ENCODE measurements at regions not wholly inside any gene's neighbourhood (a gene's known extent, or its start where the extent isn't known, plus 50 kb on each side); places are given as distances from the start of the nearest gene placed in this dataset.

DNA sequence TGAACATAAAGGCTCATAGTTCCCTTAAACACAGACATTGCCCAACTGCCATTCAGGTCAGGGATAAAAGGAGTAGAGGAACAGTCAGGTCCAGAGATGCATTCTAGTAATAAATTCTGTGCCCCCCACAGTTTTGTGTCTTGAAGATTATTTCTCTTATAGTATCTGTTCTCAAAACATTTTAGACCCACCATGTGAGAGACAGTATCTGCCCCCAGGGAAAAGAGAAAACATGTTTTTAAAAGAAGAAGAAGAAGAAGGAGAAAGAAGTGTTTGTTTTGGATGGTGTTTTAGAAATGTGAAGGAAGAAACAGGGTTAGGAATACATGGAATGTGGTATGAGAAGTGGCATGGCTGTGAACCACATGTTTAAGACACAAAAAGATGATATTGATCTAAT, 629.6 kb upstream of the EPHA7 start:
- Histone ChIP-seq H3K4me2 (ENCODE audit: low read length) (no peak overlapping the region), H3K9me2 (ENCODE audit: insufficient read depth) (no peaks in the 10 kb centered on the region), H3K79me2 (ENCODE audit: insufficient read depth, low read length) (no peaks in the 10 kb centered on the region), H3K27ac (ENCODE audit: low read depth, low read length) (no peak overlapping the region), H2AFZ (ENCODE audit: low read depth, low read length, poor library complexity, severe bottlenecking) (no peak overlapping the region), H4K20me1 (ENCODE audit: insufficient read depth) (no peaks in the 10 kb centered on the region), H3K36me3 (ENCODE audit: control insufficient read depth in 1 of 2, insufficient read depth in 2 of 2, low read length in 2 of 2) (no peaks in the 10 kb centered on the region), H3K9me3 (ENCODE audit: control insufficient read depth in 1 of 2, insufficient read depth in 1 of 2, low read depth in 1 of 2, low read length in 2 of 2) (no peaks in the 10 kb centered on the region; a peak in 1 of 4 replicates), H3K4me3 (replicated peaks in 1 of 2; ENCODE audit: low read depth in 1 of 2, low read length in 2 of 2) (no peak overlapping the region), H3K9ac (ENCODE audit: low read length) (no peak overlapping the region), H3K27me3 (ENCODE audit: insufficient read depth, low read length) (no peaks in the 10 kb centered on the region), H3K4me1 (ENCODE audit: control insufficient read depth in 1 of 2, insufficient read depth in 2 of 2, low read length in 2 of 2) (no peaks in the 10 kb centered on the region)
- POLR2A ChIA-PET = no interaction called here
- TF ChIP-seq SP1 (IDR thresholded peaks at IDR 0.05; ENCODE audit: low read depth) (no peak), ZNF274 (IDR thresholded peaks at IDR 0.05; ENCODE audit: low read depth, low read length) (no peak), ELF1 (IDR thresholded peaks at IDR 0.05; ENCODE audit: borderline replicate concordance, low read depth) (no peak), SIN3A (IDR thresholded peaks at IDR 0.05; ENCODE audit: low read depth) (no peak), POLR2AphosphoS5 (IDR thresholded peaks at IDR 0.05; ENCODE audit: low read depth, low read length) (no peak), RAD21 (IDR thresholded peaks at IDR 0.05; ENCODE audit: low read depth) (no peak), POLR2A (IDR thresholded peaks at IDR 0.05; ENCODE audit: borderline replicate concordance, extremely low read depth, insufficient read depth, insufficient read length) (no peak), EZH2 (IDR thresholded peaks at IDR 0.05) (no peak), TCF7L2 (IDR thresholded peaks at IDR 0.05; ENCODE audit: borderline replicate concordance, extremely low read depth, insufficient read depth, insufficient read length) (no peak), FOSL1 (IDR thresholded peaks at IDR 0.05; ENCODE audit: low read depth) (no peak), CEBPB (IDR thresholded peaks at IDR 0.05; ENCODE audit: low read depth) (no peak), ZFX (IDR thresholded peaks at IDR 0.05) (no peak)
- TF ChIP-seq, protein P1, sequence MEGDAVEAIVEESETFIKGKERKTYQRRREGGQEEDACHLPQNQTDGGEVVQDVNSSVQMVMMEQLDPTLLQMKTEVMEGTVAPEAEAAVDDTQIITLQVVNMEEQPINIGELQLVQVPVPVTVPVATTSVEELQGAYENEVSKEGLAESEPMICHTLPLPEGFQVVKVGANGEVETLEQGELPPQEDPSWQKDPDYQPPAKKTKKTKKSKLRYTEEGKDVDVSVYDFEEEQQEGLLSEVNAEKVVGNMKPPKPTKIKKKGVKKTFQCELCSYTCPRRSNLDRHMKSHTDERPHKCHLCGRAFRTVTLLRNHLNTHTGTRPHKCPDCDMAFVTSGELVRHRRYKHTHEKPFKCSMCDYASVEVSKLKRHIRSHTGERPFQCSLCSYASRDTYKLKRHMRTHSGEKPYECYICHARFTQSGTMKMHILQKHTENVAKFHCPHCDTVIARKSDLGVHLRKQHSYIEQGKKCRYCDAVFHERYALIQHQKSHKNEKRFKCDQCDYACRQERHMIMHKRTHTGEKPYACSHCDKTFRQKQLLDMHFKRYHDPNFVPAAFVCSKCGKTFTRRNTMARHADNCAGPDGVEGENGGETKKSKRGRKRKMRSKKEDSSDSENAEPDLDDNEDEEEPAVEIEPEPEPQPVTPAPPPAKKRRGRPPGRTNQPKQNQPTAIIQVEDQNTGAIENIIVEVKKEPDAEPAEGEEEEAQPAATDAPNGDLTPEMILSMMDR (IDR thresholded peaks at IDR 0.05 in 2 of 3, conservative IDR thresholded peaks at IDR 0.05 in 1 of 3; ENCODE audit: borderline replicate concordance in 1 of 3, insufficient read depth in 1 of 3, low read depth in 2 of 3, low read length in 2 of 3) = no peak
- CTCF ChIA-PET = no interaction called here
- no TSS peak for BruUV-seq (replicated peaks)
- RAD21 ChIA-PET (ENCODE audit: low non-redundant PET in 1 of 2, low total read pairs in 2 of 2, uncharacterized antibody in 2 of 2, unreplicated experiment in 2 of 2) = no interaction called here
- ATAC-seq = no peak
- intact Hi-C loops (cut with micrococcal nuclease) = no loop called here
- no peak for DNase-seq (ENCODE audit: low read depth, low spot score)

Measured in HCT116 (cell line).